IgD-negative memory B cell (primary cell): ENCODE measurements at regions not wholly inside any gene's neighbourhood (a gene's known extent, or its start where the extent isn't known, plus 50 kb on each side); places are given as distances from the start of the nearest gene placed in this dataset.
"Not testable (repeated sequence)": the region's sequence is repeated elsewhere in the genome, so short reads cannot be mapped to it uniquely, and the experiment has no call there.

Source experiments
- H3K27ac Mint-ChIP-seq, 3 donors: one replicate each; pipeline ENCODE4 v1.8.0; 2020 to 2022; ENCODE audit warnings: mild to moderate bottlenecking in 3 of 3, mixed read lengths in 3 of 3, moderate library complexity in 1 of 3
- H3K27me3 Mint-ChIP-seq: one replicate; pipeline ENCODE4 v1.8.0; 2021; ENCODE audit warnings: mixed read lengths
- H3K36me3 Mint-ChIP-seq: one replicate; pipeline ENCODE4 v1.8.0; 2020; ENCODE audit warnings: mild to moderate bottlenecking, mixed read lengths
- H3K4me1 Mint-ChIP-seq, 3 donors: one replicate each; pipeline ENCODE4 v1.8.0; 2020 to 2022; ENCODE audit warnings: mixed read lengths in 3 of 3, mild to moderate bottlenecking in 1 of 3
- H3K4me3 Mint-ChIP-seq, 4 donors: one replicate each; pipeline ENCODE4 v1.8.0; 2020 to 2022; ENCODE audit warnings: mild to moderate bottlenecking in 4 of 4, mixed read lengths in 4 of 4, moderate library complexity in 3 of 4
- H3K9me3 Mint-ChIP-seq, 3 donors: one replicate each; pipeline ENCODE4 v1.8.0; 2020 to 2021; ENCODE audit warnings: mixed read lengths in 3 of 3, mild to moderate bottlenecking in 1 of 3

DNA sequence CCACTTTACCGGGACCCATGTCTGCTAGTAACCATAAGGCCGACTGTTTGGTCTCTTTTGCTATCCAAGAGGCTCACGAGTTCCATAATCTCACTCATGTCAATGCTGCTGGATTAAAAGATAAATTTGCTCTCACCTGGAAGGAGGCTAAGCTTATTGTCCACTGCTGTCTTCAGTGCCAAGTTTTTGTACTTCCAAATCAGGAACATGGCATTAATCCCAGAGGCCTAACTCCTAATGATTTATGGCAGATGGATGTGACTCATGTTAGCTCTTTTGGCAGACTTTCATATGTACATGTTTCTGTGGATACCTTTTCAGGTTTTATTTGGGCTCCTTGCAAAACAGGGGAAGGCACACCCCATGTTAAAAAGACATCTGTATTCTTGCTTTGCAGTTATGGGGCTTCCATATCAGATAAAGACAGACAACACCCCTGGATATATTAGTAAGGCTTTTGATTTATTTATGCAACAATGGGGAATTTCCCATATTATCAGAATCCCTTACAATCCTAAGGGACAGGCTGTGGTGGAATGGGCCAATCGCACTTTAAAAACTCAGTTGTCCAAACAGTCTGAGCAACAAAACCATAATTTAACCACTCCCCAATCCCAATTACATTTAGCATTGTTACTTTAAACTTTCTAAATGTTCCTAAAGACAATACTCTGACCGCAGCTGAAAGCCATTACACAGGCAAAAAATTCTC lies 162.7 kb downstream of the IER5 start:
- Mint-ChIP-seq H3K36me3 (no peaks in the 10 kb centered on the region), H3K27me3 (peaks cover 22% of the 10 kb centered on the region), H3K9me3 (peaks cover 14 to 29% (median 16%) of the 10 kb centered on the region in 3 donors), H3K4me1 (no peaks in the 10 kb centered on the region), H3K27ac (no peak overlapping the region), H3K4me3 (no peak overlapping the region)

DNA sequence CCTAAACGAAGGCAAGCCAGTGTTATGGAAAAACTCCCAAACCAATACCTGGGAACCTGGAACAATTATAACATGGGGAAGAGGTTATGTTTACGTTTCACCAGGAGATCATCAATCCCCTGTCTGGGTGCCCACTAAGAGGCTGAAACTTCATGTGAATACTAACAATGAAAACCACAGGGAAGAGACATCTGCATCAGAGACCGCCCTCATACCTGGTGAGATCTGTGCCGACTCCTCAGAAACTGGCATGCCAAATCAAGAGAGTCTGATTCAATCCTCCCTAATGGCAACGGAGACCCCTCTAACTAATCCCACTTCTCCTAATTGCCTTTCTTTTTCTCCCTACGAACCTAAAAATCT lies 163.2 kb downstream of the IER5 start:
- no peak overlapping the region for H3K27ac Mint-ChIP-seq
- peaks cover 26% of the 10 kb centered on the region for H3K27me3 Mint-ChIP-seq
- no peaks in the 10 kb centered on the region for H3K4me1 Mint-ChIP-seq
- no peak overlapping the region for H3K4me3 Mint-ChIP-seq
- peaks cover 11 to 25% (median 14%) of the 10 kb centered on the region in 3 donors for H3K9me3 Mint-ChIP-seq
- no peaks in the 10 kb centered on the region for H3K36me3 Mint-ChIP-seq

DNA sequence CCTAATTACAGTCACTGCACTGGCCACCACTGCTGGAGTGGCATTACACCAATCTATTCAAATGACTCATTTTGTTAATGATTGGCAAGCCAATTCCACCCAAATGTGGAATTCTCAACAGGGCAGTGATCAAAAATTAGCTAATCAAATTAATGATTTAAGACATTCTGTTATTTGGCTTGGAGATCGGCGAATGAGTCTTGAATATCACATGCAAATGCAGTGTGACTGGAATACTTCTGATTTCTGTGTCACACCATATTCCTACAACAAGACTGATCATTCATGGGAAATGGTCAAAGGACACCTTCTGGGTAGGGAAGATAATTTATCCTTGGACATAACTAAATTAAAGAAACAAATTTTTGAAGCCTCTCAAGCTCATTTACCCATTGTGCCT lies 165.1 kb downstream of the IER5 start:
- H3K4me3 Mint-ChIP-seq, H3K4me1 Mint-ChIP-seq, H3K27ac Mint-ChIP-seq, H3K36me3 Mint-ChIP-seq: not testable (repeated sequence)
- peaks cover 27% of the 10 kb centered on the region for H3K27me3 Mint-ChIP-seq
- peaks cover 5 to 15% (median 6%) of the 10 kb centered on the region in 3 donors for H3K9me3 Mint-ChIP-seq

DNA sequence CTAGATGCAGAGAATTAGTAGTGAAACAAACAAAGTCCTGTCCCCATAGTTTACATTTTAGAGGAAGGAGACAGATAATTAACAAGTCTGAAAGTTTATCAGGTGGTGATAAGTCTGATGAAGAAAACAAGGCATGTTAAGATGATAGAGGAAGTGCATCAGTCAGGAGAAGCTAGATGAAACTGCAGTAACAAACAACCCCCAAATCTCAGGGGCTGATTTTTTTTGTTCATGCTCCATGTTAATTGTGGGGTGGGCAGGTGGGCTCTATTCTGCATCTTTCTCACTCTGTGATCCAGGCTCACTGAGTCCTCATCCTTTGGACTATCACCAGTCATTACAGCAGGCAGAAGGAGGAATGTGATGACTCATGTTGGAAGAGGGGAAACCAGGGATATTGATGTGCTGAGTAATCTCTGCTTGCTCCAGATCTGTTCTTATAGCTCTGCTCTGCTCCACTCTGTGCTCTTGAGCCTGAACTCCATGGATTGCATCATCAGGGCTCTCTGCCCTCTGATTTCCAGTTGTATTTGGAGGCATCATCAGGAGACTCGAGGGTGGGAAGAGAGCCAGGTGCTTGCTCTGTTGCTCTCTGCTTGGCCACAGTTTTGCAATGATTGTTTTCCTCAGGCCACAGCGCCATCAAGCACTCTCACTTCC lies 166.9 kb downstream of the IER5 start:
- H3K27me3 Mint-ChIP-seq: peaks cover 24% of the 10 kb centered on the region
- peaks cover 5 to 15% (median 6%) of the 10 kb centered on the region in 3 donors for H3K9me3 Mint-ChIP-seq
- H3K36me3 Mint-ChIP-seq: no peaks in the 10 kb centered on the region
- peak overlapping the region in 1 of 3 donors; percentile 77 for H3K27ac Mint-ChIP-seq
- H3K4me3 Mint-ChIP-seq: peak overlapping the region in 1 of 4 donors; percentile 13
- H3K4me1 Mint-ChIP-seq: no peaks in the 10 kb centered on the region

DNA sequence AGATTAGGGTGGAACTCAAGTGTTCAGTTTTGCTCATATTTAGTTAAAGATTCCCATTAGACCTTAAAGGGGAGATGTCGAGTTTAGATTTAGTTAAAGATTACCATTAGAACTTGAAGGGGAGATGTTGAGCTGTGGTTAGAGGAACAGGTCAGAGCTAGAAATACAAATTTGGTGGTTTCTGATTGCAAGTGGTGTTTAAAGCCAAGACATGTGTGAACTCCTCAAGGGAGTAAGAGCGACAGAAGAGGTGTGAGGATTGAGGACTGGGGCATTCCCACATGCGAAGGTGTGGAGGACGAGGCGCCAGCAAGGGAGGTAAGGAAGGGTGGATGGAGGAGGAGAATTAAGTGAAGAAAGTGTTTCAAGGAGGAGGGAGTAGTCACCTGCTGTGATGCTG lies 168.6 kb downstream of the IER5 start:
- peaks cover 5 to 15% (median 6%) of the 10 kb centered on the region in 3 donors for H3K9me3 Mint-ChIP-seq
- no peak overlapping the region for H3K4me3 Mint-ChIP-seq
- no peaks in the 10 kb centered on the region for H3K4me1 Mint-ChIP-seq
- no peaks in the 10 kb centered on the region for H3K36me3 Mint-ChIP-seq
- peaks cover 15% of the 10 kb centered on the region for H3K27me3 Mint-ChIP-seq
- no peak overlapping the region for H3K27ac Mint-ChIP-seq

DNA sequence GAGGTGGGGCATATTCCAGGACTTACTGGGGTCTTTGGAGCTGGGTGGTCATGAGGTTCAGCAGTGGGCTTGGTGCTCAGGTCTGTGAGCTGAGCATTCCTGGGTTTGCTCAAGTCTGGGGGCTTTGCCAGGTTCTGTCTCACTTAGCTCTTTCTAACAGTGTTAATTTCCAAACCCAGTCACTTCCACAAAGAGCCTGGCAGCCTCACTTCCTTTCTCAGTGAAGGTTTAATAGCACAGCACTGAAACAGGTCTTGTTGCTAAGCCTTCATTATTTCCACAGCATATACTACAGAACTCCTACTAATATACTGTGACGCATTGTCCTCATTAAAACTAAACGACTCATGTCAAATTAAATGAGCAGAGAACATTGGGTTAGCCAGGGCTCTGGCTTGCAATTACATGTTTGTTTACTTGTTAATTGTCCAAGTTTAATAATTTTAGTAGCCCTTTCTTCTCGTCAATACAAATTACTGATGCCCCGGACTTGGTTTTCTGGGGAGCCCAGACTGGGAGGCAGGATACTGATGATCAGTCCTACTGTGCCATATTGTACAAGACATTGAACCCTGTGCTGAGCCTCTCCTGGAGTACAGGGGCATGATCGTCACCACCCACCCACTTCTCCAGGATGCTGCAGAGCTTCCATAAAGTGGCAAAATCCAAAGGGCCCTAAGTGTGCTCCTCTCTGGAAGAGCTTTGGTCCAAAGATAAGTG lies 170.7 kb downstream of the IER5 start:
- peaks cover 5 to 9% (median 6%) of the 10 kb centered on the region in 3 donors for H3K9me3 Mint-ChIP-seq
- H3K27me3 Mint-ChIP-seq: peaks cover 17% of the 10 kb centered on the region
- no peak overlapping the region for H3K4me3 Mint-ChIP-seq
- H3K36me3 Mint-ChIP-seq: no peaks in the 10 kb centered on the region
- no peaks in the 10 kb centered on the region for H3K4me1 Mint-ChIP-seq
- H3K27ac Mint-ChIP-seq: no peak overlapping the region

DNA sequence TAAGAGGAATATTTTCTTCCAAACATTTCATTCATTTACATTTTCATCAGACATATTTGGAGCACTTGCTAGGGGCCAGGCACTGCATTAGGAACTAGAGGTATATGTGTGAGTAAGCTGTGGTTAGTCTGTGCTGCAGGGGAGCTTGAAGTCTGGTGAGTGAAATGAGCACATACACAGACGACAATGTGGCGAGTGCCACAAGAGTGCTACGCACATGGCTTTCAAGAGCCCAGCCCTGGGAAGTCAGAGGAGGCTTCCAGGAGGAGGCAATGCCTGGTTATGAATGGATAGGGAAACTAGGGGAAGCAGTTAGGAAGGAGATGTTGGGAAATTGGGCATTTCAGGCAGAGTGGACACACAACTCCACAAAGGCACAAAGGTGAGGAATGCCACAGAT lies 171.8 kb downstream of the IER5 start:
- Mint-ChIP-seq H3K9me3 (peaks cover 1 to 4% (median 4%) of the 10 kb centered on the region in 3 donors), H3K4me3 (no peak overlapping the region), H3K4me1 (no peaks in the 10 kb centered on the region), H3K27ac (no peak overlapping the region), H3K36me3 (no peaks in the 10 kb centered on the region), H3K27me3 (peaks cover 17% of the 10 kb centered on the region)

DNA sequence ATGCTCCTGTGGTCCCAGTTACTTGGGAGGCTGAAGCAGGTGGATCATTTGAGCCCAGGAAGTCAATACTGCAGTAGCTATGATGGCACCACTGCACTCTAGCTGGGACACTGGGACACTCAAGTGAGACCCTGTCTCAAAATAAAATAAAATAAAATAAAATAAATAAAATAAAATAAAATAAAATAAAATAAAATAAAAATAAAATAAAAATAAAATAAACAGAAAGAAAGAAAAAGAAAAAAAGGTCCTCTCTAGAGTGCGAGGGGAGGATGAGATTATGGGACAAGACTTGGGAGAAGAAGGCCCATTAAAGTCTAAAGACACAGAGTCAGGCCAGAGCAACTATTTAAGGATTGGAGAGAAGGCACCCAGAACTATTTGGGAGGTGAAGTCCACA lies 172.5 kb downstream of the IER5 start:
- no peaks in the 10 kb centered on the region for H3K36me3 Mint-ChIP-seq
- H3K27me3 Mint-ChIP-seq: peaks cover 17% of the 10 kb centered on the region
- H3K27ac Mint-ChIP-seq: no peak overlapping the region
- no peaks in the 10 kb centered on the region for H3K4me1 Mint-ChIP-seq
- H3K9me3 Mint-ChIP-seq: peaks cover 0 to 4% (median 0%) of the 10 kb centered on the region in 3 donors
- H3K4me3 Mint-ChIP-seq: no peak overlapping the region

DNA sequence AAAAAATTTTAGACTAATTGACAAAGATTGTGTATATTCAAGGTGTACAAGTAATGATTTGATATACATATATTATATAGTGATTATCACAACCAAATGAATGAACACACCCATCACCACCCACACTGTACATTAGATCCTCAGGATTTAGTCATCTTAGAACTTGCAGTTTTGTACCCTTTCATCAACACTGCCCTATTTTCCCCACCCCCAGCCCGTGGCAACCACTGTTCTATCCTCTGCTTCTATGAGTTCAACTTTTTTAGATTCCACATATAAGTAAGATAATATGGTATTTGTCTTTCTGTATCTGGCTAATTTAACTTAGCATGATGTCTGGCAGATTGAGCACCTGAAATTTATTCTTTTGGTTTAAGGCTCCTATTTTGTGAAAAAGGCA lies 173.6 kb downstream of the IER5 start:
- H3K36me3 Mint-ChIP-seq: no peaks in the 10 kb centered on the region
- H3K4me1 Mint-ChIP-seq: no peaks in the 10 kb centered on the region
- no peak overlapping the region for H3K27ac Mint-ChIP-seq
- H3K9me3 Mint-ChIP-seq: peaks cover 0 to 6% (median 0%) of the 10 kb centered on the region in 3 donors
- H3K27me3 Mint-ChIP-seq: peaks cover 13% of the 10 kb centered on the region
- H3K4me3 Mint-ChIP-seq: no peak overlapping the region

DNA sequence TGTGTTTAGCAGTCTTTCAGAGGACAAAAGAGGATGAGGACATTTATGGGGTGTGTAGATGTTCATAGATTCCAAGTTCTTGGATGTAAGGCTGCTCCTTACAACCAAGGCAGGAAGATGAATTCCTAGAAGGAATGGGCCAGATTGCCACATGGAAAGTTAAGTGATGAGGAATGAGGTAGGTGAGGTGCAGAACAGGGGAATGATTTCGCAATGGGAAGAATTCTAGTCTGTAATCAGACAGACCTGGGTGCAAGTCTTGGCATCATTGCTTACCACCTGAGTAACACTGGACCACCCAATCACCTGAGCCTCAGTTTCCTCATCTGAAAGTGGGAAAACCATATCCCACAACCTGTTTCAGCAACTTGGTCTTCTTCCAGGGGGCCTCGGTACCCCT lies 174.9 kb downstream of the IER5 start:
- Mint-ChIP-seq H3K4me1 (no peaks in the 10 kb centered on the region), H3K27me3 (peaks cover 10% of the 10 kb centered on the region), H3K9me3 (peaks cover 0 to 11% (median 0%) of the 10 kb centered on the region in 3 donors), H3K4me3 (no peak overlapping the region), H3K36me3 (no peaks in the 10 kb centered on the region), H3K27ac (no peak overlapping the region)

DNA sequence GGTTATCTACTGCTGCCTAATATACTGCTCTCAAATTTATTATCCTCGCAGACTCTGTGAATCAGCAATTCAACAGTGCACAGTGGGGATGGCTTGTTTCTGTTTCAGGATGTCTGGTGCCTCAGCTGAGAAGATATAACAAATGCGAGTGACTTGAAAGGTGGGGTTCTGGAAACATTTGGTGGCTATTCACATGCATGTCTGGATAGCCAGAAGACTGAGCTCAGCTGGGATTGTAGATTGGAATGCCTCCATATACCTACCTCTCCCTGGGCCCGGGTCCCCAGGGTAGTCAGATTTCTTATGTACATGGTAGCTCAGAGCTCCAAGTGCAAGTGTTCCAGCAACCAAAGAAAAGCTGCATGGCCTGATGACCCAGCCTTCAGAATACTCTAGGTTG lies 176.3 kb downstream of the IER5 start:
- Mint-ChIP-seq H3K9me3 (peaks cover 0 to 13% (median 0%) of the 10 kb centered on the region in 3 donors), H3K27me3 (peaks cover 13% of the 10 kb centered on the region), H3K27ac (no peak overlapping the region), H3K4me1 (no peaks in the 10 kb centered on the region), H3K4me3 (peak overlapping the region in 1 of 4 donors; percentile 56), H3K36me3 (no peaks in the 10 kb centered on the region)

DNA sequence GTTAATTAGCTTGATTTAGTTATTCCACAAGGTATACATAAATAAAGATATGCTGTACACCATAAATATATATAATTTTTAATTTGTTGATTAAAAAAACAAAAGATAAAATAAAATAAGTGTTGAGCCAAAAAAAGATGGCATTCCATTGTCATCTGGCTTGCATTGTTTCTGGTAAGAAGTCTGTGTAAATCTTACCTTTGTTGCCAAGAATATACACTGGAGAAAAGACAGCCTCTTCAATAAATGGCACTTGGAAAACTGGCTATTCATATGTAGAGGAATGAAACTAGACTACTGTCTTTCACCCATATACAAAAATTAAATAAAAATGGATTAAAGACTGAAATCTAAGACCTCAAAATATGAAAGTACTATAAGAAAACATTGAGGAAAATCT lies 196.5 kb downstream of the IER5 start:
- Mint-ChIP-seq H3K27ac (no peak overlapping the region), H3K9me3 (peaks cover 7 to 34% (median 27%) of the 10 kb centered on the region in 3 donors), H3K27me3 (peaks cover 3% of the 10 kb centered on the region), H3K4me3 (no peak overlapping the region), H3K4me1 (no peaks in the 10 kb centered on the region), H3K36me3 (no peaks in the 10 kb centered on the region)

DNA sequence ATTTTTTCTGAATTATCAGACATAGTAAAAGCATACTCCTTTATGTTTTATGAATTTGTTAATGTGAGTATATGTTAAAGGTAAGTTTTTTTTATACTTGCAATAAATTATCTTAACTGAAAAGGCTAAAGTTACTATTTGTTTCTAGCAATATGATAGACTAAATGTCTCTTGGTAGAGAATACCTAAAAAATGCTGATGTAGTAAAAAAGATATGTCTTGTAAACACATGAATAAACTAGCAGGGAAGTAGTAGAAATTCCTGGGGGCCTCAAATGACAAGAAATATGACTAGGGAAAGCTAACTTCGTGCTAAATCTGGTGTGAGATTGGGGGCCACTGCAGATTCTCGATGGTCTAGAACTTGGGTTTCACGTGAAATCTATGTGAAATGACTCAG lies 188.1 kb upstream of the CACNA1E start:
- Mint-ChIP-seq H3K9me3 (peaks cover 0 to 1% (median 0%) of the 10 kb centered on the region in 3 donors), H3K4me3 (no peak overlapping the region), H3K4me1 (no peaks in the 10 kb centered on the region), H3K27me3 (peaks cover 10% of the 10 kb centered on the region), H3K27ac (no peak overlapping the region), H3K36me3 (peaks cover 2% of the 10 kb centered on the region)

DNA sequence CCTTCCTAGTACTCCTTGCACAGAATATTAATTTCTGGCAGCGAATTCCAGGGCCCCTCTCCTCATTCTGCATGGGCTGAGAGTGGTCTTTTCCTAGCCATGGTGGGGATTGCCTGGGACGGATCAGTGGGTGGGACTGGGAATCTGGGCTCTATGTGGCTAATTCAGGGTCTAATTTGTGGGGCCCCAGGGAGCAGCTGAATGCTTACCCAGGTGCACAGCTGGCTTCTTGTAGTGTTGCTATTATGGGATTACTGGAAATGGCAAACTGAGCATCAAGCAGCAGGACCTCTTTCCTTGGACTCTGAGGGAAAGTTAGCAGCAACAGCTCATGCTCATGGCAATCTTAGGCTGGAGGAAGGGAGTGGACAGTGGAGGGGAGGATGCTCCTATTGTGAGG lies 187.1 kb upstream of the CACNA1E start:
- H3K9me3 Mint-ChIP-seq: peaks cover 0 to 1% (median 0%) of the 10 kb centered on the region in 3 donors
- H3K4me1 Mint-ChIP-seq: no peaks in the 10 kb centered on the region
- H3K27me3 Mint-ChIP-seq: peaks cover 6% of the 10 kb centered on the region
- peaks cover 2% of the 10 kb centered on the region for H3K36me3 Mint-ChIP-seq
- no peak overlapping the region for H3K4me3 Mint-ChIP-seq
- H3K27ac Mint-ChIP-seq: no peak overlapping the region

DNA sequence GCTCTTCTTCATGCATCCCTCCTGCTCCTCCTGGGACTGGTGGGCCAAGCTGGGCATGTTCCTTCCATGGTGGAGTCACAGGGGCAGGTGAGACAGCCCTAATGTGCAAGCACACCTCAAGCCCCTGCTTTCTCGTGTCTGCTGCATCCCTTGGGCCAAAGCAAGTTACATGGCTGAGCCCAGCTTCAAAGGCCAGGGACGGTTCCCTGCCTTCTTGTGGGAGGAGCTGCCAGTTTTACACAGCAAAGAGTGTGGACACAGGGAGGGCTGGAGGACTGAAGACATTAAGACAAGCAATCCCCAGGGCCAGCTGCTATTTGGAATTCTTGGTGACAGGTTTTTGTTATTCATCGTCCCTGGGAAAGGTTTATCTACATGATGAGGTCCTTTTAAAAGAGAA lies 175.2 kb upstream of the CACNA1E start:
- peaks cover 6% of the 10 kb centered on the region for H3K27me3 Mint-ChIP-seq
- no peaks in the 10 kb centered on the region for H3K36me3 Mint-ChIP-seq
- no peak overlapping the region for H3K4me3 Mint-ChIP-seq
- no peak overlapping the region for H3K27ac Mint-ChIP-seq
- no peaks in the 10 kb centered on the region for H3K4me1 Mint-ChIP-seq
- H3K9me3 Mint-ChIP-seq: peaks cover 0 to 4% (median 2%) of the 10 kb centered on the region in 3 donors
